ENCODE measurements at regions not wholly inside any gene's neighbourhood (a gene's known extent, or its start where the extent isn't known, plus 50 kb on each side); places are given as distances from the start of the nearest gene placed in this dataset.

GRCh38 chr5:124557761-124558160, 188.7 kb downstream of the ZNF608 start:
- TF ChIP-seq CTCF (IDR thresholded peaks at IDR 0.05) (no peak), POLR2A (IDR thresholded peaks at IDR 0.05) (no peak)

Data from right lobe of liver (tissue), 4 donors.